NCI-H774 (cell line): ENCODE measurements at regions not wholly inside any gene's neighbourhood (a gene's known extent, or its start where the extent isn't known, plus 50 kb on each side); places are given as distances from the start of the nearest gene placed in this dataset.

ENCODE experiments used
- DNase-seq: peaks from one replicate; lab custom pipeline; 2025; lab: John Stamatoyannopoulos, UW

- DNase-seq: no peak
Measured at GRCh38 chr4:110778521-110778920, 155.6 kb upstream of the PITX2 start.

GRCh38 chr4:110780538-110780937, 157.7 kb upstream of the PITX2 start:
- no peak for DNase-seq

GRCh38 chr4:110781944-110782343, 159.1 kb upstream of the PITX2 start:
- no peak for DNase-seq

GRCh38 chr4:110787109-110787508, 164.2 kb upstream of the PITX2 start:
- DNase-seq: no peak

- DNase-seq: no peak
Measured at GRCh38 chr4:110787707-110788106, 164.8 kb upstream of the PITX2 start.

GRCh38 chr4:110788302-110788701, 165.4 kb upstream of the PITX2 start:
- no peak for DNase-seq

- DNase-seq: no peak
Measured at GRCh38 chr4:110792036-110792435, 169.2 kb upstream of the PITX2 start.

GRCh38 chr4:110793381-110793801, 170.5 kb upstream of the PITX2 start:
- no peak for DNase-seq

GRCh38 chr4:110793890-110794554, 171.1 kb upstream of the PITX2 start:
- DNase-seq: no peak

- DNase-seq: no peak
Measured at GRCh38 chr4:110795971-110796370, 173.1 kb upstream of the PITX2 start.

GRCh38 chr4:110797486-110797885, 174.6 kb upstream of the PITX2 start:
- no peak for DNase-seq

GRCh38 chr4:110798687-110799086, 175.8 kb upstream of the PITX2 start:
- no peak for DNase-seq

- no peak for DNase-seq
Measured at GRCh38 chr4:110799211-110799610, 176.3 kb upstream of the PITX2 start.

- DNase-seq: no peak
Measured at GRCh38 chr4:110801591-110801990, 178.7 kb upstream of the PITX2 start.

- no peak for DNase-seq
Measured at GRCh38 chr4:110808351-110808878, 185.5 kb upstream of the PITX2 start.

- DNase-seq: no peak
Measured at GRCh38 chr4:110815950-110816349, 193.1 kb upstream of the PITX2 start.

GRCh38 chr4:110816367-110816766, 193.5 kb upstream of the PITX2 start:
- DNase-seq: no peak

GRCh38 chr4:110821186-110821585, 198.3 kb upstream of the PITX2 start:
- no peak for DNase-seq

GRCh38 chr4:110823251-110823650, 200.4 kb upstream of the PITX2 start:
- DNase-seq: no peak

- DNase-seq: no peak
Measured at GRCh38 chr4:110824344-110824743, 201.5 kb upstream of the PITX2 start.

GRCh38 chr4:110826656-110827055, 203.8 kb upstream of the PITX2 start:
- DNase-seq: no peak

- no peak for DNase-seq
Measured at GRCh38 chr4:110830461-110830860, 207.6 kb upstream of the PITX2 start.

- no peak for DNase-seq
Measured at GRCh38 chr4:110837896-110838450, 215.1 kb upstream of the PITX2 start.

GRCh38 chr4:110840221-110840654, 217.4 kb upstream of the PITX2 start:
- no peak for DNase-seq
